ENCODE measurements at regions not wholly inside any gene's neighbourhood (a gene's known extent, or its start where the extent isn't known, plus 50 kb on each side); places are given as distances from the start of the nearest gene placed in this dataset.

DNA sequence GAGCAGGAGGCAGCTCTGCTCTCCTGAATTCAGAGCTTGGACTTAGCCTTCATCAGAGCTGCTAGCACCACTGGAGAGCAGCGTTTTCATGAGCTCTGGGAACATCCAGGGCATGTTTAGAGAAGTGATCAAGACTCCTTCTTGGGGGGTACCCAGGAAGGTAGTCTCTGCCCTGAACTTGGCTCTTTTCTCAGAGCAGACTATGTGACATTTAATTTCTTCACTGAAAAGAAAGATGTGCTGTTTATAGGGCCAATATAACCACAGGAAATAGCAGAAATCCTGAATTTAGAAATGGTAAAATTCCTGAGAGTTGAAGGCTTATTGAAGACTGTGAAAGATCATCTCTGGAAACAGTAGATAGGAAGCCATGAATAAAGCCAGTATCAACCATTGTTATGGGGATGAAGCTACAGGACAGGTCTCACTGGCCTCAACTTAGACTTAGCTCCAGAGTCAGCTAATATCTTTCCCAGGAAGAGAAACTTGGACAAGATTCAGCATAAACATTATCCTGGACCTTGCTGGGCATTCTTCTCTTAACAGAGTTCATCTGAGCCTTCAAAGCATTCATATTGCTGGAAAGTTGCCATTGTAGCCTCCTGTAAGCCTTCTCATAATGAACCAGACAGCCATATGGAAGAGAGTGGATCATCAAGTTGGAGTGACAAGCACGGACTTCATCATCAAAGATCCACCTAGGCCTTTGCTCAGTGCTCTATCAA is 386.6 kb upstream of the THBS1 start:
- no peak for FAIRE-seq
- no peak for DNase-seq (ENCODE audit: insufficient read length, low spot score)
- TF ChIP-seq, protein P1, sequence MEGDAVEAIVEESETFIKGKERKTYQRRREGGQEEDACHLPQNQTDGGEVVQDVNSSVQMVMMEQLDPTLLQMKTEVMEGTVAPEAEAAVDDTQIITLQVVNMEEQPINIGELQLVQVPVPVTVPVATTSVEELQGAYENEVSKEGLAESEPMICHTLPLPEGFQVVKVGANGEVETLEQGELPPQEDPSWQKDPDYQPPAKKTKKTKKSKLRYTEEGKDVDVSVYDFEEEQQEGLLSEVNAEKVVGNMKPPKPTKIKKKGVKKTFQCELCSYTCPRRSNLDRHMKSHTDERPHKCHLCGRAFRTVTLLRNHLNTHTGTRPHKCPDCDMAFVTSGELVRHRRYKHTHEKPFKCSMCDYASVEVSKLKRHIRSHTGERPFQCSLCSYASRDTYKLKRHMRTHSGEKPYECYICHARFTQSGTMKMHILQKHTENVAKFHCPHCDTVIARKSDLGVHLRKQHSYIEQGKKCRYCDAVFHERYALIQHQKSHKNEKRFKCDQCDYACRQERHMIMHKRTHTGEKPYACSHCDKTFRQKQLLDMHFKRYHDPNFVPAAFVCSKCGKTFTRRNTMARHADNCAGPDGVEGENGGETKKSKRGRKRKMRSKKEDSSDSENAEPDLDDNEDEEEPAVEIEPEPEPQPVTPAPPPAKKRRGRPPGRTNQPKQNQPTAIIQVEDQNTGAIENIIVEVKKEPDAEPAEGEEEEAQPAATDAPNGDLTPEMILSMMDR (IDR thresholded peaks at IDR 0.05; ENCODE audit: insufficient read depth, missing control alignments) = no peak

DNA sequence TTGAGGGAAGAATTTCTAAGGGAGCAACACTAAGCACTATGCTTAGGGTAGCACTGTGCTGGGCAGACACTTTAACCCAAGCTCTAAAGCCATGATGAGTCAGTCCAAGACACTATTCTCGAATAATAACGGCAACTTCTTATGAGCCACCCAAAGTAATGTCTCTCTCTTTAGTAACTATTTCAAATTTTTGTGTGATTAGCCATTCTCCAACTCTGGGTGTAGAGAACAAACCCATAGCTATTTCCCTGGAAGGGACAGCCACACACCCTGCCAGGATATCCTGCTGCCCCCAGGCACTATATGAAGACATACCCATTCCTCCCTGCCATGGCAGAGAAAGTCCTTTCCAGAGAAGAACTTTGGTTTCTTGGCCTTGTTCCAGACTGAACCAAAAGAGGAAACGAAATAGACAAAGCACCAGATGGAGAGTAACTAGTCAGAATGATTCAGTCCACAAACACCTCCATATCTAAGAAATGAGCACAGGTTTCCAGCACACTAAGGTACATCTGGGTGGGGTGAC is 384.9 kb upstream of the THBS1 start:
- DNase-seq (ENCODE audit: insufficient read length, low spot score) (no peak), FAIRE-seq (no peak)
- TF ChIP-seq, protein P1 (IDR thresholded peaks at IDR 0.05; ENCODE audit: insufficient read depth, missing control alignments) = no peak

DNA sequence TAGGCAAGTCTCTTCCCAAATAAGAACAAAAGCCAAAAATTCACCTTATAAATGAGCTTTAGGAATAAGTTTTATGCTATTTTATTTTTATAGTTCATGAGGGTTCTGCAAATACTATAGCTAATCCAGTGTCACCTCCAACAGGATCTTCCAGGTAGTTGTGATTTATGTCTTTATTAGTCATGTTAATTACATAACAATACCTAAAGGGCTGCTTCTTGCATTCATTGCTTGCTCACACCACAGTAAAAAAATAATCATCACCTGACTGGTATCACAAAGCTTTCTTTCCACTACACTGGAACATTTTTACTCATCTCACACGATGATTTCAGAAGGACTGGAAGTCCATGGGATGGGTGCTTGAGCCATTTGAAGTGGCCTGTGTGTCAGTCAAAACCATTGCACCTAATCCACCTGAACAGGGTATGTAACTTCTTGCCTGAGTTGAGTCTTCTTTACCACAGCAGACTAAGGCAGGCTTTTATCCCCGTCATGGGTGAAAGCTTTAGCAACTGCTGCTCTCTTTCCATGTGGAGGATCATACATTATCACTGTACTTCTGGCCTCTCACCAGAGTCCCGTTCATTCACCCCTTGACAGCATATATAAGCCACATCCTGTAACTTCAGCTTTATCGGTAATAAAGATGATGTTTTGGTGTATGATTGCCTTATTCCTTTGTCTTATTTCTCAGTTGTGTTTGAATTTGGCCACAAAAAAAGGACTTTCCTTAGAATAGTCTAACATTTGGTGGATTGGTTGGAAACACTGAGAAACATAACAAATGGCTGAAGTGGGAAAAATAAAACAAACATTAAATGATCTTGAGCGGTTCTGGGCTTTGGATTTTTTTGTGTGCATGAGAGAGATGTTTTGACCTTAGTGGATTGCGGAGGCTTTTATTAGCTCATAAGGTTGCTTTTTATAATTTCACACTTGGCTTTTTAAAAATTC is 382.6 kb upstream of the THBS1 start:
- DNase-seq (ENCODE audit: insufficient read length, low spot score) (no peak), FAIRE-seq (no peak)
- TF ChIP-seq, protein P1 (IDR thresholded peaks at IDR 0.05; ENCODE audit: insufficient read depth, missing control alignments) = no peak

DNA sequence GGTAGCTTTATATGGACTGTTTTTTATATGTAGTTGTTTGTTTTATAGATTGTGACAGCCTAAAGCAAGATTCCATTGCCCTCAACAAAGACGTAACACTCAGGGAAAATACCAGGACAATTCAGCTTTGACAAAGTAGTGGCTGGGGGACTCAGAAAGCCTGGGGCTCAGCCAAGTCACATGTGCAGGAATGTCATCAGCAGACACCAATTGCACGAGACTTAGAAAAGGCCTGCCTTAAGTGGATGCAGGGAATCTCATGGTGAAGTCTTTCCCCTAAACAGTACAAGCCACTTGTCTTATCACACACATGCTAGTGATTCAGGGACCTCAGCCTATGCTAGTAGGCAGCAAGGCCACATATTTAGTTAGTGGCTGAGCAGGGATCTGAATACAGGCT is 381.8 kb upstream of the THBS1 start:
- FAIRE-seq = no peak
- no peak for DNase-seq (ENCODE audit: insufficient read length, low spot score)
- TF ChIP-seq, protein P1 (IDR thresholded peaks at IDR 0.05; ENCODE audit: insufficient read depth, missing control alignments) = no peak

DNA sequence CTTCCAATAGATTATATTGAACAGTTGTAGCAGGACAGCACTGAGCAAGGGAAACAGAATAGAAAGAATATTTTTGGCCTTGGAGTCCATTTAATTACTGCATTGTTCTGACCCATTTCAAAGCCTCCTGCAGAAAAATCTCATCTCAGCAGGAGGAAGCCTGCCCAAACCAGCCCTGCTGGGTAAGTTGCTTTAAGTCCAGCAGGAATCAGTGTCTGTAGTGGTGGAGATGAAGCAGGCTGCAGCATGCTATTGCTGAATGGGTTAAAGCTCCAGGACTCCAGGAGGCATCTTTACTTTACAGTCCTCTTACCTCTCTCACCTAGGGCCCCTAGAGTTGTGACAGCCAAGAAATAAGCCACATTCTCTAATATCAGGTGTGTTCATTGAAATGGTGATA is 380.3 kb upstream of the THBS1 start:
- no peak for FAIRE-seq
- no peak for DNase-seq (ENCODE audit: insufficient read length, low spot score)
- TF ChIP-seq, protein P1 (IDR thresholded peaks at IDR 0.05; ENCODE audit: insufficient read depth, missing control alignments) = no peak

- FAIRE-seq (no peak), DNase-seq (ENCODE audit: insufficient read length, low spot score) (no peak)
- TF ChIP-seq, protein P1 (IDR thresholded peaks at IDR 0.05; ENCODE audit: insufficient read depth, missing control alignments) = no peak
Measured at GRCh38 chr15:39202641-39203040, 378.2 kb upstream of the THBS1 start.

Data from D721Med (cell line).